Epithelial cell of proximal tubule (primary cell): ENCODE measurements at regions not wholly inside any gene's neighbourhood (a gene's known extent, or its start where the extent isn't known, plus 50 kb on each side); places are given as distances from the start of the nearest gene placed in this dataset.

Source experiments
- DNase-seq: peaks from one replicate; pipeline ENCODE4 v3.0.0-alpha.2; 2011; ENCODE audit warnings: low read depth
- H3K4me3 ChIP-seq: 2 replicates; pipeline ENCODE4 v1.5.1; 2011; ENCODE audit warnings: low read depth, mild to moderate bottlenecking, low read length
- TF ChIP-seq, protein P1 (sequence below): conservative IDR thresholded peaks from 2 replicates; pipeline ENCODE4 v1.5.1; 2012; ENCODE audit warnings: low read depth, mild to moderate bottlenecking, low read length

GRCh38 chr9:86854898-86855523, 92.3 kb downstream of the GAS1 start:
- peak; percentile 55 for DNase-seq
- TF ChIP-seq, protein P1, sequence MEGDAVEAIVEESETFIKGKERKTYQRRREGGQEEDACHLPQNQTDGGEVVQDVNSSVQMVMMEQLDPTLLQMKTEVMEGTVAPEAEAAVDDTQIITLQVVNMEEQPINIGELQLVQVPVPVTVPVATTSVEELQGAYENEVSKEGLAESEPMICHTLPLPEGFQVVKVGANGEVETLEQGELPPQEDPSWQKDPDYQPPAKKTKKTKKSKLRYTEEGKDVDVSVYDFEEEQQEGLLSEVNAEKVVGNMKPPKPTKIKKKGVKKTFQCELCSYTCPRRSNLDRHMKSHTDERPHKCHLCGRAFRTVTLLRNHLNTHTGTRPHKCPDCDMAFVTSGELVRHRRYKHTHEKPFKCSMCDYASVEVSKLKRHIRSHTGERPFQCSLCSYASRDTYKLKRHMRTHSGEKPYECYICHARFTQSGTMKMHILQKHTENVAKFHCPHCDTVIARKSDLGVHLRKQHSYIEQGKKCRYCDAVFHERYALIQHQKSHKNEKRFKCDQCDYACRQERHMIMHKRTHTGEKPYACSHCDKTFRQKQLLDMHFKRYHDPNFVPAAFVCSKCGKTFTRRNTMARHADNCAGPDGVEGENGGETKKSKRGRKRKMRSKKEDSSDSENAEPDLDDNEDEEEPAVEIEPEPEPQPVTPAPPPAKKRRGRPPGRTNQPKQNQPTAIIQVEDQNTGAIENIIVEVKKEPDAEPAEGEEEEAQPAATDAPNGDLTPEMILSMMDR = no peak
- H3K4me3 ChIP-seq = no peak overlapping the region

- TF ChIP-seq, protein P1 = no peak
- no peak for DNase-seq
- no peak overlapping the region for H3K4me3 ChIP-seq
Measured at GRCh38 chr9:86846656-86847055, 100.7 kb downstream of the GAS1 start.

DNA sequence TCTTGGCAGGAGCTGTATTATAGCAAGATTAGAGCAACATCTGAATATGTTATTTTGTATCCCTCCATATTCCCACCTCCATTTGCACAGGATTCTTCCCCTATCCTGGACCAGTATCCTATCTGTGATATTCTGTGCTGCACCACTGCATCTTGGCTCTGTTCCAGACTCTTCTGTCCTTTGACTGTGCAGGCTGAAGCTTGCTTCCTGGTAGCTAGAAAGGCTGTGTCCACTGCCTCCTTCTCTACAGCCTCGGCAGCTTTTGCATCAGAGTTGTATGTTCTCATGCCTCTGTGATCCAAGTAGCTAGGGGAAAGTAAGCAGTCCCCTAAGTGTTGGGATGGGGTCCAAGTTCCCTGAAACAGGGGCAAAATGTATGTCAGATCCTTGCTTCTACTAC, 104.1 kb downstream of the GAS1 start:
- DNase-seq = no peak
- TF ChIP-seq, protein P1 = no peak
- H3K4me3 ChIP-seq = no peak overlapping the region

DNA sequence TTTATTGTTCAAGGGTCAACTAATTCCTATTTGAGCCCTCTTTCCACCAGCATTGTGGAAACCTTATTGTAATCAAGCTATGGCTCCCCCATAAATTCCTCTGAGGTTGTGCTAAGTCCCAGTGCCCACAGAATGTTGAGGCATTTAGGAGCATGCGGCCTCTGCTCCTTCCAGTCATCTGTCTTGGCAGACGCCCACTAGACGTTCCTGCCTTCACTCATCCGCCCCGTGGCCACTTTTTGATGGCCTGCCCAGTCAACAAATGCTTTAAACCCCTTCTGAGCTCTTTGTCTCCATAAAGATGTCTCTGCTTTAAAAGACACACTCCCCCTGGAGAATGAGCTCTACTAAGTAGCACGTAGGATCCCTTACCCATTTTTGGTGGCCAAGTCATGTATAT, 104.7 kb downstream of the GAS1 start:
- H3K4me3 ChIP-seq = no peak overlapping the region

DNA sequence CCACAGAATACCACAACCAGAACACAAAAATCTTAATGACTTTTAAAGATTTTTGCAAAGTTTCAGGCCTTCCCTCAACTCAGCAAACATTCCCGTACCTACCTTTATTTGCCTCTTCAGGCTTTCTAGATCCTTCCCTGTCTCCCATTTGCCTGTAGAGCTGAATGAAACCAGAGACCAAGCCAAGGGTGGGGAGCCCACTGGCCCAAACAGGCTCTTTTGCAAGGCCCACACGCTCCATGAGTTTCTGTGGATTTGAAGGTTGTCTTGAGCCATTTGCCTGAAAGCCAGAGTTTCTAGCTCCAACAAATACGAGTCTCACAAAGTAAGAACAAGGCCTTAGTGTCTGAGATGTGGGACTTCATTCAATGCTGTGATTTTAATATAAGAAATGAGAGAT, 107.8 kb downstream of the GAS1 start:
- no peak for DNase-seq
- TF ChIP-seq, protein P1 = no peak
- H3K4me3 ChIP-seq = no peak overlapping the region

More for the DNA sequence above, 104.7 kb downstream of the GAS1 start:
- TF ChIP-seq, protein P1 = no peak
- no peak for DNase-seq

GRCh38 chr9:86838519-86839497, 108.5 kb downstream of the GAS1 start:
- TF ChIP-seq, protein P1 = no peak
- no peak overlapping the region for H3K4me3 ChIP-seq
- DNase-seq = no peak
